ENCODE measurements at regions not wholly inside any gene's neighbourhood (a gene's known extent, or its start where the extent isn't known, plus 50 kb on each side); places are given as distances from the start of the nearest gene placed in this dataset.

GRCh38 chr11:104260456-104260855 is 96.5 kb upstream of the PDGFD start:
- no peaks in the 10 kb centered on the region for H3K9me3 ChIP-seq (ENCODE audit: control insufficient read depth, insufficient read depth, low read depth, low read length)
- no peaks in the 10 kb centered on the region for H3K4me1 ChIP-seq (ENCODE audit: control insufficient read depth, insufficient read depth, low read length)
- TF ChIP-seq ZNF280D (tag by site-specific recombination; IDR thresholded peaks at IDR 0.05) (no peak), ZNF404 (tag by site-specific recombination; IDR thresholded peaks at IDR 0.05) (no peak), ZNF792 (tag by site-specific recombination; IDR thresholded peaks at IDR 0.05) (no peak), ZNF785 (tag by site-specific recombination; IDR thresholded peaks at IDR 0.05) (no peak), ZBTB49 (tag by site-specific recombination; IDR thresholded peaks at IDR 0.05; ENCODE audit: low read depth) (no peak), TSHZ1 (tag by site-specific recombination; IDR thresholded peaks at IDR 0.05; ENCODE audit: borderline replicate concordance) (no peak), ZNF174 (tag by site-specific recombination; IDR thresholded peaks at IDR 0.05) (no peak), HOXC10 (CRISPR knock-in tag; IDR thresholded peaks at IDR 0.05) (no peak), ZIC2 (tag by site-specific recombination; IDR thresholded peaks at IDR 0.05) (no peak), PRDM6 (tag by site-specific recombination; IDR thresholded peaks at IDR 0.05) (no peak), ZSCAN23 (tag by site-specific recombination; IDR thresholded peaks at IDR 0.05) (no peak), ZNF768 (tag by site-specific recombination; IDR thresholded peaks at IDR 0.05) (no peak), ZNF362 (tag by site-specific recombination; IDR thresholded peaks at IDR 0.05) (no peak), SP7 (tag by site-specific recombination; IDR thresholded peaks at IDR 0.05) (no peak)
- H3K4me3 ChIP-seq (ENCODE audit: low read depth, low read length), result no peak overlapping the region
- H3K27ac ChIP-seq (ENCODE audit: extremely low read depth, low read depth, low read length), result no peak overlapping the region
- ChIA-PET POLR2A (no interaction called here), CTCF (interaction anchor here (1.0 kb wide), 1 partner anchor 15 kb away, joined by 3 read pairs; no protein-coding TSS in a partner anchor)
- H3K36me3 ChIP-seq (ENCODE audit: control insufficient read depth in 2 of 2, insufficient read depth in 1 of 2, low read length in 2 of 2), result no peaks in the 10 kb centered on the region

All from HEK293 (cell line).